Mammary epithelial cell (primary cell): ENCODE measurements at regions not wholly inside any gene's neighbourhood (a gene's known extent, or its start where the extent isn't known, plus 50 kb on each side); places are given as distances from the start of the nearest gene placed in this dataset.

Experiments used
- CTCF ChIP-seq, 2 donors: IDR thresholded peaks in 1 of 2; conservative IDR thresholded peaks in 1 of 2; 2 replicates each; pipeline ENCODE4 v1.5.1; 2011 to 2012; ENCODE audit warnings: inconsistent platforms in 2 of 2, low read length in 2 of 2, mild to moderate bottlenecking in 2 of 2, control low read depth in 1 of 2, low read depth in 1 of 2; ENCODE audit not compliant: insufficient read depth in 1 of 2; ENCODE audit errors: extremely low read depth in 1 of 2
- EZH2 ChIP-seq: IDR thresholded peaks from 2 replicates; pipeline ENCODE4 v1.6.1; 2012; ENCODE audit warnings: low read length, inconsistent platforms, borderline replicate concordance

- TF ChIP-seq EZH2 (no peak), CTCF (conservative IDR thresholded peaks at IDR 0.05 in 1 of 2, IDR thresholded peaks at IDR 0.05 in 1 of 2; ENCODE audit: extremely low read depth in 1 of 2, insufficient read depth in 1 of 2, low read depth in 1 of 2, low read length in 2 of 2) (no peak)
These were observed 162.6 kb downstream of the RAB11FIP2 start for GRCh38 chr10:117884093-117884492.
